Fibroblast of the aortic adventitia (primary cell): ENCODE measurements at regions not wholly inside any gene's neighbourhood (a gene's known extent, or its start where the extent isn't known, plus 50 kb on each side); places are given as distances from the start of the nearest gene placed in this dataset.

ENCODE experiments used
- DNase-seq: peaks from one replicate; pipeline ENCODE4 v3.0.0-alpha.2; 2010; ENCODE audit warnings: low read depth
- H3K4me3 ChIP-seq: 2 replicates; pipeline ENCODE4 v1.5.1; 2011; ENCODE audit warnings: low read depth, mild to moderate bottlenecking, control low read depth, low read length, moderate library complexity
- TF ChIP-seq, protein P1 (sequence below): IDR thresholded peaks from 2 replicates; pipeline ENCODE4 v1.5.1; 2011; ENCODE audit warnings: mild to moderate bottlenecking, low read length, control low read depth, inconsistent platforms; ENCODE audit not compliant: insufficient read depth

DNA sequence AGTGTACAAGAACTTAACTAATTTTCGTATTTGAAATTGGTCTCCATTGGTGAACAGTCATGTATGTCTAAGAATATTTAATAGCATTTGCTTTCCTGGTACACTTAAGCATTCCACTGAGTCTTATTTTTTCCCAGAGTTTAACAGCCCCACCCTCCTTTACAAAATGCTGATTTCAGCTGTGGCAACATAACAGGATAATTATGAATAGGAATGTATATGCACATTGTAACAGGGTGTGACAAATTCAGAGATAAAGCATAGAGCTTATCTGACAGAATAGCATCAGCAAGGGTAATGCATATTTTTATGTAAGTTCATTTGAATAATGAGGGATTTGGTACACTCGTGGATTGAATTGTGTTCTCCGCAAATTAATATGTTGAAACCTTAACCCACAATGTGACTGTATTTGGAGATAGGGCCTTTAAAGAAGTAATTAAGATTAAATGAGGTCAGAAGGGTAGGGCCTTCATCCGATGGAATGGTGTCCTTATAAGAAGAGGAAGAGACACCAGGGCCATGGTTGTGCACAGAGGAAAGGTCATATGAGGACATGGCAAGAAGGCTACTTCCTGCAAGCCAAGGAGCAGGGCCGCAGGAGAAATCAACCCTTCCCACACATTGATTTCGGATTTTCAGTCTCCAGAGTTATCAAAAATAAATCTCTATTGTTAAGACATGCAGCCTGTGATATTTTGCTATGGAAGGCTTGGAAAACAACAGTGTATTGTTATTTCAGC is 439.7 kb upstream of the CDH20 start:
- peak; percentile 31 for DNase-seq
- TF ChIP-seq, protein P1, sequence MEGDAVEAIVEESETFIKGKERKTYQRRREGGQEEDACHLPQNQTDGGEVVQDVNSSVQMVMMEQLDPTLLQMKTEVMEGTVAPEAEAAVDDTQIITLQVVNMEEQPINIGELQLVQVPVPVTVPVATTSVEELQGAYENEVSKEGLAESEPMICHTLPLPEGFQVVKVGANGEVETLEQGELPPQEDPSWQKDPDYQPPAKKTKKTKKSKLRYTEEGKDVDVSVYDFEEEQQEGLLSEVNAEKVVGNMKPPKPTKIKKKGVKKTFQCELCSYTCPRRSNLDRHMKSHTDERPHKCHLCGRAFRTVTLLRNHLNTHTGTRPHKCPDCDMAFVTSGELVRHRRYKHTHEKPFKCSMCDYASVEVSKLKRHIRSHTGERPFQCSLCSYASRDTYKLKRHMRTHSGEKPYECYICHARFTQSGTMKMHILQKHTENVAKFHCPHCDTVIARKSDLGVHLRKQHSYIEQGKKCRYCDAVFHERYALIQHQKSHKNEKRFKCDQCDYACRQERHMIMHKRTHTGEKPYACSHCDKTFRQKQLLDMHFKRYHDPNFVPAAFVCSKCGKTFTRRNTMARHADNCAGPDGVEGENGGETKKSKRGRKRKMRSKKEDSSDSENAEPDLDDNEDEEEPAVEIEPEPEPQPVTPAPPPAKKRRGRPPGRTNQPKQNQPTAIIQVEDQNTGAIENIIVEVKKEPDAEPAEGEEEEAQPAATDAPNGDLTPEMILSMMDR, result no peak

DNA sequence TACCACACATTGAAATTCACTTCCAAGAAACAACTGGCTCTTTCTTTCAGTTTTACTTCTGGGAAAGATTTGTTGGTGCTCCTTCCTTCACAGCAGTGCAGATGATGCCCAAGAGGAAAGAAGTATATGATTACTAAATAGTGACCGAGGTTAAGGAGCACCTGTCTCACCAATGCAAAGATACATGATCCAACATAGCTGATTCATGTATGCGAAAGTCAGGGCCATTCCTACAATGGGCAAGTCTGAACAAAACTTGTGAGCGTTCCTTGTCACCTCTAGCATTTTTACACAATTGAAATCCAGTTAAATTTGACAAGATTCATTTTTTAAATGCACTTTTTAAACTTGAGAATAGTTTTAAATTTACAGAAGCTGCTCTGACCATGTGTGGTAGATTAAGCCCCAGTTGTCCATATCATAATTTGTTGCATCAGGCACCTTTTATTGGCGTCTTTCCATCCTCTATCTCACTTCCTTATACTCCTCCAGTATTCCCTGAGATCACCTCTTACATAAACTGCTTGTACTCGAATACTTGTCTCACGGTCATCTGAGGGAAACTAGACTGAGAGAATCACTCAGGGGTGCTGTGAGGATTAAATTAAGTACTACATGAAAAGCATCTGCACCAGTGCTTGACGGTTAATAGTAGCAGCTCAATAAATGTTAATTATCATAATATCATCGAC is 438.8 kb upstream of the CDH20 start:
- no peak overlapping the region for H3K4me3 ChIP-seq
- TF ChIP-seq, protein P1, result no peak
- DNase-seq, result peak; percentile 27

More for the DNA sequence above, 439.7 kb upstream of the CDH20 start:
- H3K4me3 ChIP-seq, result no peak overlapping the region

DNA sequence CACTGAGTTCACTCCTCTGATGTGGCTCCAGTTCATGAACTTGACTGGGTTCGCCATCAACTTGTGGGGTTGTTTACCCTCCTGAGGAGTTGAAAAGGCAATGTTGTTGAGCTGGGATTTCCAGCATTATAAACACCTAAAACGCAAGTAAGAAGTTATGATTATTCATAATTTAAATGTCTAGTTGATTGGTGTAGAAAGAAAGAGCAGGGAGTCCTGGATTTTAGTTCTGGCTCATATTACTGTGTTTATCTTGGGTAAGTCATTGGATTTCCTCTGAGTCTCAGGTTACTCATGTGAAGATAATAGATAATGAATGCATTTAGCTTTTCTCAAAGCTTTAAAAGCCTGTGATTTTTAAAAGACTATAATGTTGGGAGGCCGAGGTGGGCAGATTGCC is 438.0 kb upstream of the CDH20 start:
- H3K4me3 ChIP-seq, result no peak overlapping the region
- peak; percentile 49 for DNase-seq
- TF ChIP-seq, protein P1, result no peak

DNA sequence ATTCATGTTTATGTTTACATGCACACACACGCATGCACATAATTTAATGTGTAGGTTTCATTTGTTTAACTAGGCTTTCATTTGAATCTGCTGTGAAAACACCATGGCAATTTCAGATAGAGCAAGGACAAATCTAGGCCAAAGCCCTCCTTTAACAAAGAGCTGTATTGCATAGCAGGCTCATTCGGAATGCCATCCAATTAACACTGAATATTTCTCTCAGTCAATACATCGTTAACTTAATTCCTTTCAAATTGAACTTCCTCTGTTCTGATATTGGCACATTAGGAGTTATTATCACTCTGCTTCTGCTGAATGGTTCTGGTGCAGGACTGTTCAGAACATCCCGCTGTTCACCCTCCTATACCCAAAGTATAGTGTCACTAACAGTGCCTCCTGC is 435.1 kb upstream of the CDH20 start:
- no peak overlapping the region for H3K4me3 ChIP-seq
- DNase-seq, result no peak
- TF ChIP-seq, protein P1, result no peak

DNA sequence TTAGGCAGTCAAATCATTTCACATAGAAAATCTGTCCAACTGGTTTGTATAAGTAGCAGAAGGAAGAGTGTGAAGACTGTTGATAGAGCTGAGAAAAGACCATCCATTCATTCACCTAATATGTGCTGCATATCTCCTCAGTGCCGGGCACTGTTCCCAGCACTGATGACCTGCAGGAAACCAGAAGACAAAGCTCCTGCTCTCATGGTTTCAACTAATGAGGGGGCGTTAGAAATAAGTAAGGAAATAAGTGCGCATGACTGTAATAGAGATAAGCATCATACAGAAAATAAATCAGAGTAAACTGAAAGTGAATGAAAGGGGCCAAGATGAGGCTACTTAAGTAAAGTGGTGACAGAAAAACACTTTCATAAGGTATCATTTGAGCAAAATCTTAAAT is 427.5 kb upstream of the CDH20 start:
- H3K4me3 ChIP-seq, result no peak overlapping the region
- DNase-seq, result peak; percentile 47
- TF ChIP-seq, protein P1, result no peak

DNA sequence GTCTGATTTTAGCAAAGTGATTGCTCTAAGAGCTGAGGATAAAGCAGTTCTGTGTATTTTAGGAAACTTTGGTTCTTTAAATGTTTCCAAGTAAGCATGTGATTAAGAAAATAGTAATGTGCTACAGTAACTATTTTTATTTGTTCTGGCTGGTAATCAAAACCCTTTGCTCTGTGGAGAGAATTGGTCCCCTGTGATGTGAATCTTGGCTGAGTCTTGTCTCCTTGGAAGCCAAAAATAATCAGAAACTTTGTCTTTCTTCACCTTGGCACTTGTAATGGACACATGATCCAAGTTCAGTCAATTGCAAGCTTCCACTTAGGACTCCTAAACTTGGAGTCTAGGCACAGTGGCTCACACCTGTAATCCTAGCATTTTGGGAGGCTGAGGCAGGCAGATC is 422.7 kb upstream of the CDH20 start:
- TF ChIP-seq, protein P1, result no peak
- peak; percentile 88 for DNase-seq
- H3K4me3 ChIP-seq, result no peak overlapping the region
